ENCODE measurements at regions not wholly inside any gene's neighbourhood (a gene's known extent, or its start where the extent isn't known, plus 50 kb on each side); places are given as distances from the start of the nearest gene placed in this dataset.
"Not testable (repeated sequence)": the region's sequence is repeated elsewhere in the genome, so short reads cannot be mapped to it uniquely, and the experiment has no call there.

GRCh38 chr21:16116069-16116468 lies 386.3 kb downstream of the USP25 start:
- Mint-ChIP-seq H3K4me3 (no peak overlapping the region), H3K27ac (no peak overlapping the region), H3K4me1 (no peaks in the 10 kb centered on the region), H3K36me3 (ENCODE audit: low read depth) (no peaks in the 10 kb centered on the region), H3K27me3 (no peaks in the 10 kb centered on the region)
- DNase-seq = no peak
- H3K9me3 ChIP-seq (ENCODE audit: control insufficient read depth, low read length, poor library complexity, severe bottlenecking) = no peaks in the 10 kb centered on the region
- no peak for ATAC-seq

GRCh38 chr21:16116798-16117197 lies 387.0 kb downstream of the USP25 start:
- H3K4me1 Mint-ChIP-seq = no peaks in the 10 kb centered on the region
- DNase-seq = no peak
- H3K9me3 ChIP-seq (ENCODE audit: control insufficient read depth, low read length, poor library complexity, severe bottlenecking) = no peaks in the 10 kb centered on the region
- H3K36me3 Mint-ChIP-seq (ENCODE audit: low read depth) = no peaks in the 10 kb centered on the region
- H3K4me3 Mint-ChIP-seq = no peak overlapping the region
- ATAC-seq = no peak
- no peaks in the 10 kb centered on the region for H3K27me3 Mint-ChIP-seq
- H3K27ac Mint-ChIP-seq = no peak overlapping the region

GRCh38 chr21:16117331-16117730 lies 387.5 kb downstream of the USP25 start:
- Mint-ChIP-seq H3K27me3 (no peaks in the 10 kb centered on the region), H3K4me3 (no peak overlapping the region), H3K4me1 (no peaks in the 10 kb centered on the region), H3K36me3 (ENCODE audit: low read depth) (no peaks in the 10 kb centered on the region), H3K27ac (no peak overlapping the region)
- no peak for DNase-seq
- ATAC-seq = no peak
- H3K9me3 ChIP-seq (ENCODE audit: control insufficient read depth, low read length, poor library complexity, severe bottlenecking) = no peaks in the 10 kb centered on the region

- DNase-seq = no peak
- no peaks in the 10 kb centered on the region for H3K4me1 Mint-ChIP-seq
- no peaks in the 10 kb centered on the region for H3K9me3 ChIP-seq (ENCODE audit: control insufficient read depth, low read length, poor library complexity, severe bottlenecking)
- no peak overlapping the region for H3K27ac Mint-ChIP-seq
- no peak overlapping the region for H3K4me3 Mint-ChIP-seq
- ATAC-seq = no peak
- H3K27me3 Mint-ChIP-seq = no peaks in the 10 kb centered on the region
- H3K36me3 Mint-ChIP-seq (ENCODE audit: low read depth) = no peaks in the 10 kb centered on the region
These were observed 388.2 kb downstream of the USP25 start for GRCh38 chr21:16117851-16118590.

- H3K4me3 Mint-ChIP-seq = no peak overlapping the region
- DNase-seq = no peak
- H3K9me3 ChIP-seq (ENCODE audit: control insufficient read depth, low read length, poor library complexity, severe bottlenecking) = no peaks in the 10 kb centered on the region
- no peaks in the 10 kb centered on the region for H3K4me1 Mint-ChIP-seq
- no peak for ATAC-seq
- no peaks in the 10 kb centered on the region for H3K36me3 Mint-ChIP-seq (ENCODE audit: low read depth)
- no peaks in the 10 kb centered on the region for H3K27me3 Mint-ChIP-seq
- H3K27ac Mint-ChIP-seq = no peak overlapping the region
These were observed 394.8 kb downstream of the USP25 start for GRCh38 chr21:16124378-16125138.

- H3K4me3 Mint-ChIP-seq = no peak overlapping the region
- H3K4me1 Mint-ChIP-seq = no peaks in the 10 kb centered on the region
- H3K36me3 Mint-ChIP-seq (ENCODE audit: low read depth) = no peaks in the 10 kb centered on the region
- no peak for DNase-seq
- H3K27me3 Mint-ChIP-seq = no peaks in the 10 kb centered on the region
- no peak for ATAC-seq
- no peak overlapping the region for H3K27ac Mint-ChIP-seq
- H3K9me3 ChIP-seq (ENCODE audit: control insufficient read depth, low read length, poor library complexity, severe bottlenecking) = no peaks in the 10 kb centered on the region
These were observed 395.5 kb downstream of the USP25 start for GRCh38 chr21:16125274-16125673.

- ATAC-seq, DNase-seq: not testable (repeated sequence)
These were observed 402.7 kb downstream of the USP25 start for GRCh38 chr21:16132453-16132852.

GRCh38 chr21:16133248-16133647 lies 403.5 kb downstream of the USP25 start:
- H3K36me3 Mint-ChIP-seq (ENCODE audit: low read depth) = no peaks in the 10 kb centered on the region
- no peak overlapping the region for H3K4me3 Mint-ChIP-seq
- no peaks in the 10 kb centered on the region for H3K9me3 ChIP-seq (ENCODE audit: control insufficient read depth, low read length, poor library complexity, severe bottlenecking)
- ATAC-seq (no peak), DNase-seq (no peak)
- no peaks in the 10 kb centered on the region for H3K27me3 Mint-ChIP-seq
- no peaks in the 10 kb centered on the region for H3K4me1 Mint-ChIP-seq
- H3K27ac Mint-ChIP-seq = no peak overlapping the region

More at GRCh38 chr21:16132453-16132852, 402.7 kb downstream of the USP25 start:
- not testable (repeated sequence) for H3K27me3 Mint-ChIP-seq; H3K36me3 Mint-ChIP-seq (ENCODE audit: low read depth); H3K4me3 Mint-ChIP-seq; H3K4me1 Mint-ChIP-seq; H3K27ac Mint-ChIP-seq; H3K9me3 ChIP-seq (ENCODE audit: control insufficient read depth, low read length, poor library complexity, severe bottlenecking)

GRCh38 chr21:16134134-16134533 lies 404.4 kb downstream of the USP25 start:
- ATAC-seq (no peak), DNase-seq (no peak)
- H3K9me3 ChIP-seq (ENCODE audit: control insufficient read depth, low read length, poor library complexity, severe bottlenecking) = no peaks in the 10 kb centered on the region
- H3K4me1 Mint-ChIP-seq = no peaks in the 10 kb centered on the region
- H3K36me3 Mint-ChIP-seq (ENCODE audit: low read depth) = no peaks in the 10 kb centered on the region
- no peak overlapping the region for H3K4me3 Mint-ChIP-seq
- H3K27me3 Mint-ChIP-seq = no peaks in the 10 kb centered on the region
- no peak overlapping the region for H3K27ac Mint-ChIP-seq

GRCh38 chr21:16137106-16137505 lies 407.3 kb downstream of the USP25 start:
- DNase-seq (no peak), ATAC-seq (no peak)
- Mint-ChIP-seq H3K4me3 (no peak overlapping the region), H3K4me1 (no peaks in the 10 kb centered on the region), H3K27ac (no peak overlapping the region), H3K36me3 (ENCODE audit: low read depth) (no peaks in the 10 kb centered on the region), H3K27me3 (no peaks in the 10 kb centered on the region)
- H3K9me3 ChIP-seq (ENCODE audit: control insufficient read depth, low read length, poor library complexity, severe bottlenecking) = no peaks in the 10 kb centered on the region

GRCh38 chr21:16145052-16145451 lies 415.3 kb downstream of the USP25 start:
- DNase-seq = no peak
- no peaks in the 10 kb centered on the region for H3K9me3 ChIP-seq (ENCODE audit: control insufficient read depth, low read length, poor library complexity, severe bottlenecking)
- Mint-ChIP-seq H3K27me3 (no peaks in the 10 kb centered on the region), H3K4me3 (no peak overlapping the region), H3K27ac (no peak overlapping the region), H3K36me3 (ENCODE audit: low read depth) (no peaks in the 10 kb centered on the region), H3K4me1 (no peaks in the 10 kb centered on the region)
- ATAC-seq = no peak

GRCh38 chr21:16145479-16145878 lies 415.7 kb downstream of the USP25 start:
- no peaks in the 10 kb centered on the region for H3K27me3 Mint-ChIP-seq
- no peak overlapping the region for H3K4me3 Mint-ChIP-seq
- no peaks in the 10 kb centered on the region for H3K4me1 Mint-ChIP-seq
- no peak for DNase-seq
- no peak for ATAC-seq
- H3K27ac Mint-ChIP-seq = no peak overlapping the region
- H3K36me3 Mint-ChIP-seq (ENCODE audit: low read depth) = no peaks in the 10 kb centered on the region
- no peaks in the 10 kb centered on the region for H3K9me3 ChIP-seq (ENCODE audit: control insufficient read depth, low read length, poor library complexity, severe bottlenecking)

- no peaks in the 10 kb centered on the region for H3K9me3 ChIP-seq (ENCODE audit: control insufficient read depth, low read length, poor library complexity, severe bottlenecking)
- no peaks in the 10 kb centered on the region for H3K36me3 Mint-ChIP-seq (ENCODE audit: low read depth)
- DNase-seq (no peak), ATAC-seq (no peak)
- no peaks in the 10 kb centered on the region for H3K4me1 Mint-ChIP-seq
- H3K27ac Mint-ChIP-seq = no peak overlapping the region
- H3K4me3 Mint-ChIP-seq = no peak overlapping the region
- H3K27me3 Mint-ChIP-seq = no peaks in the 10 kb centered on the region
These were observed 424.5 kb downstream of the USP25 start for GRCh38 chr21:16154321-16154720.

Measured in T-helper 17 cell (primary cell).